ENCODE measurements at regions not wholly inside any gene's neighbourhood (a gene's known extent, or its start where the extent isn't known, plus 50 kb on each side); places are given as distances from the start of the nearest gene placed in this dataset.

DNA sequence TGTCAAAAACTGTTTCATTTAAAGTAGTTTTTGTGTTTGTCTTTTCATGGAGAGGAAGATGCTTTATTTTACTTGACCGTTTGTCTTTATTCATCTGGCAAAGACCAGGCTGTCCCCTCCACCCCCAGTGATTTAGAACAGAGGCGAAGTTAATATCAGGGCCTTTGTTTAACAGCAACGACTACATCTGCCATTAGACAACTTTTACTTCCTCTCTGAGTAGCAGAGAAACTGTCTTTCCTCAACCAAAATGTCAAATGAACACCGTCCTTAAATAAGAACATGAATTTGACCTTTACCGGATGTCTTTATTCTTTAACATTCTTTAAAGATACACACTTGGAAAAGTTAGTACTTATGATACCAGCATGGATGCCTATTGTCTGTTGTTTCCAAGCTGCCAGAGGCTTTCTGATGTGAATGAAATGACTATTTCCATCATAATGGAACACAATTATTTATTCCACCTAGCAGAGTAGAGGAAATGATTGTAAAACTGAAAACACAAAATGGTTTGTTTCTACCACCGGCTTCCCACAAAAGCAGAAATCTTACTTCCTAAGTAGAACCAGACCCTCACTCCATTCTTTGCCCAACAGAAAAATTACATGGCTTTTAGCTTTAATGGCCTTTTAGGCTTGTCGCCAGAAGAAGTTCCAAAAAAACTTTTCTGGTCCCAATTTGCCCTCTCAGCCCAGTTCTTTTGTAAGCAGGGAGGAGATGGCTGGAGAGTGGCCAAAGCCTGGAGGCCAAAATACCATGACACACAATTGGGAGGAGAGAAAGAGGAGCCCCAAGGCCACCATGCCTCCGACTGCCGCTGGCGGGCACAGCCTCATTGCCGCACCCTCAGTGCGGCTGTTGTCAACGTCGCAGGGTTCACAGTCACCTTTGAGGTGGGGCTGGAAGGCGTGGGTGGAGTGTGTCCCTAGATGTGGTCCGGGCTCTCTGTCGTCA, 168.5 kb downstream of the TEX36 start:
- H3K4me3 ChIP-seq: no peak overlapping the region
- WGBS (ENCODE audit: insufficient coverage, low coverage, low lambda C conversion rate, missing lambda C conversion rate): 51% methylated on average over 15 of the region's 17 CpGs
- intact Hi-C loops (cut with DNase I): no loop called here
- no peak for DNase-seq
- H3K27ac ChIP-seq: no peak overlapping the region
- H3K9me3 ChIP-seq: no peaks in the 10 kb centered on the region
- TF ChIP-seq POLR2A (IDR thresholded peaks at IDR 0.05) (no peak), CTCF (IDR thresholded peaks at IDR 0.05) (no peak)
- no peak for ATAC-seq
- no peaks in the 10 kb centered on the region for H3K36me3 ChIP-seq
- H3K4me1 ChIP-seq: no peaks in the 10 kb centered on the region
- no peaks in the 10 kb centered on the region for H3K27me3 ChIP-seq

GRCh38 chr10:125513429-125514182, 169.4 kb downstream of the TEX36 start:
- DNase-seq: no peak
- Histone ChIP-seq H3K27me3 (no peaks in the 10 kb centered on the region), H3K9me3 (no peaks in the 10 kb centered on the region), H3K4me3 (no peak overlapping the region), H3K36me3 (no peaks in the 10 kb centered on the region), H3K27ac (no peak overlapping the region), H3K4me1 (no peaks in the 10 kb centered on the region)
- intact Hi-C loops (cut with DNase I): no loop called here
- WGBS (ENCODE audit: insufficient coverage, low coverage, low lambda C conversion rate, missing lambda C conversion rate): 55% methylated on average over 9 of the region's 11 CpGs
- TF ChIP-seq POLR2A (IDR thresholded peaks at IDR 0.05): no peak
- no peak for TF ChIP-seq CTCF (IDR thresholded peaks at IDR 0.05)
- no peak for ATAC-seq

GRCh38 chr10:125510998-125511397, 172.0 kb downstream of the TEX36 start:
- H3K9me3 ChIP-seq: no peaks in the 10 kb centered on the region
- no peaks in the 10 kb centered on the region for H3K4me1 ChIP-seq
- H3K27me3 ChIP-seq: no peaks in the 10 kb centered on the region
- WGBS (ENCODE audit: insufficient coverage, low coverage, low lambda C conversion rate, missing lambda C conversion rate): 38% methylated on average over 6 of the region's 9 CpGs
- H3K36me3 ChIP-seq: no peaks in the 10 kb centered on the region
- intact Hi-C loops (cut with DNase I): no loop called here
- TF ChIP-seq CTCF (IDR thresholded peaks at IDR 0.05) (no peak), POLR2A (IDR thresholded peaks at IDR 0.05) (no peak)
- no peak for DNase-seq
- no peak for ATAC-seq
- no peak overlapping the region for H3K4me3 ChIP-seq
- no peak overlapping the region for H3K27ac ChIP-seq

DNA sequence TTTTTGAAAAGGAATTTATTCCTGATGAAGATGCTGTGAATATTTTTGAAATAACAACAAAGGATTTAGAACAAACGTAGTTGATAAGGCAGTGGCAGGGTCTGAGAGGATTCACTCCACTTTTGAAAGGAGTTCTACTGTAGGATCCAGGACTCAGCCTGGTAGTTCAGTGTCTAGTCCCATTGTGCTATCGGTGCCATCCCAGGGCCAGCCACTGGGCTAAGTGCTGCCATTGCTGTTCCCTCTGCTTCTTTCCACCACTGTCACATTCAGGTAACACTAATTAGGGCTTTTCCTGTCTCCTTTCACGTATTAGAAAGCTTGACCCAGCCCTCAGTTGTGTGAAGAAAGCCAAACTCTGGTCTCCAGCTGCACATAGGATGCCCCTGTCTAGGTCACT, 177.3 kb downstream of the TEX36 start:
- 0% methylated on average over 2 of the region's 3 CpGs for WGBS (ENCODE audit: insufficient coverage, low coverage, low lambda C conversion rate, missing lambda C conversion rate)
- TF ChIP-seq CTCF (IDR thresholded peaks at IDR 0.05) (no peak), POLR2A (IDR thresholded peaks at IDR 0.05) (no peak)
- H3K4me3 ChIP-seq: no peak overlapping the region
- no peaks in the 10 kb centered on the region for H3K27me3 ChIP-seq
- no peaks in the 10 kb centered on the region for H3K36me3 ChIP-seq
- H3K4me1 ChIP-seq: no peaks in the 10 kb centered on the region
- no peaks in the 10 kb centered on the region for H3K9me3 ChIP-seq
- ATAC-seq (no peak), DNase-seq (no peak)
- H3K27ac ChIP-seq: no peak overlapping the region
- intact Hi-C loops (cut with DNase I): no loop called here

All from right lobe of liver (tissue), 6 donors.